Epithelial cell of esophagus (primary cell): ENCODE measurements at regions not wholly inside any gene's neighbourhood (a gene's known extent, or its start where the extent isn't known, plus 50 kb on each side); places are given as distances from the start of the nearest gene placed in this dataset.

Source experiments
- DNase-seq: peaks from one replicate; pipeline ENCODE4 v3.0.0; 2010; ENCODE audit warnings: low read depth
- H3K4me3 ChIP-seq: 2 replicates; pipeline ENCODE4 v1.5.1; 2011; ENCODE audit warnings: mild to moderate bottlenecking, low read length, control low read depth
- CTCF ChIP-seq: IDR thresholded peaks from 2 replicates; pipeline ENCODE4 v1.5.1; 2011; ENCODE audit warnings: low read depth, mild to moderate bottlenecking, low read length, control low read depth, inconsistent platforms; ENCODE audit not compliant: insufficient read depth; ENCODE audit errors: missing control alignments

- TF ChIP-seq CTCF: no peak
- H3K4me3 ChIP-seq: no peak overlapping the region
- DNase-seq: no peak
These were observed 66.1 kb upstream of the GALNT15 start for GRCh38 chr3:16108424-16108823.

GRCh38 chr3:16109929-16110328, 64.6 kb upstream of the GALNT15 start:
- H3K4me3 ChIP-seq: no peak overlapping the region
- DNase-seq: no peak
- no peak for TF ChIP-seq CTCF

GRCh38 chr3:16112910-16113504, 61.5 kb upstream of the GALNT15 start:
- TF ChIP-seq CTCF: no peak
- peak; percentile 50 for DNase-seq
- H3K4me3 ChIP-seq: no peak overlapping the region

GRCh38 chr3:16113704-16114103, 60.8 kb upstream of the GALNT15 start:
- DNase-seq: peak; percentile 60
- TF ChIP-seq CTCF: no peak
- H3K4me3 ChIP-seq: no peak overlapping the region

GRCh38 chr3:16114429-16114828, 60.1 kb upstream of the GALNT15 start:
- no peak for DNase-seq
- no peak for TF ChIP-seq CTCF
- no peak overlapping the region for H3K4me3 ChIP-seq

- TF ChIP-seq CTCF: no peak
- no peak for DNase-seq
- no peak overlapping the region for H3K4me3 ChIP-seq
These were observed 59.5 kb upstream of the GALNT15 start for GRCh38 chr3:16114930-16115329.

- no peak for DNase-seq
- TF ChIP-seq CTCF: no peak
- no peak overlapping the region for H3K4me3 ChIP-seq
These were observed 56.1 kb upstream of the GALNT15 start for GRCh38 chr3:16118396-16118795.
